HG02852 (cell line): ENCODE measurements at regions not wholly inside any gene's neighbourhood (a gene's known extent, or its start where the extent isn't known, plus 50 kb on each side); places are given as distances from the start of the nearest gene placed in this dataset.

Experiments
- ATAC-seq: cut with Tn5 transposase; IDR thresholded peaks from one replicate; pipeline ENCODE4 v1.9.1; 2021; ENCODE audit warnings: mild to moderate bottlenecking, moderate library complexity; ENCODE audit not compliant: unreplicated experiment

- no peak for ATAC-seq
Observed at GRCh38 chr4:32986236-32986635, 2266.1 kb downstream of the PCDH7 start.

- ATAC-seq = no peak
Observed at GRCh38 chr4:32987111-32987510, 2266.9 kb downstream of the PCDH7 start.

- no peak for ATAC-seq
Observed at GRCh38 chr4:32988165-32988811, 2268.1 kb downstream of the PCDH7 start.

GRCh38 chr4:32991663-32992062 lies 2271.5 kb downstream of the PCDH7 start:
- ATAC-seq = no peak

GRCh38 chr4:32994981-32995881 lies 2275.1 kb downstream of the PCDH7 start:
- no peak for ATAC-seq

GRCh38 chr4:33013282-33013681 lies 2293.1 kb downstream of the PCDH7 start:
- no peak for ATAC-seq

- no peak for ATAC-seq
Observed at GRCh38 chr4:33025236-33025635, 2305.1 kb downstream of the PCDH7 start.

- ATAC-seq = no peak
Observed at GRCh38 chr4:33029976-33030375, 2309.8 kb downstream of the PCDH7 start.

- no peak for ATAC-seq
Observed at GRCh38 chr4:33031328-33031727, 2311.2 kb downstream of the PCDH7 start.

GRCh38 chr4:33037464-33037863 lies 2317.3 kb downstream of the PCDH7 start:
- no peak for ATAC-seq

- ATAC-seq = no peak
Observed at GRCh38 chr4:33045334-33045733, 2325.2 kb downstream of the PCDH7 start.

GRCh38 chr4:33052241-33052640 lies 2332.1 kb downstream of the PCDH7 start:
- no peak for ATAC-seq

- no peak for ATAC-seq
Observed at GRCh38 chr4:33054161-33054560, 2334.0 kb downstream of the PCDH7 start.

GRCh38 chr4:33054656-33055196 lies 2334.6 kb downstream of the PCDH7 start:
- no peak for ATAC-seq

- no peak for ATAC-seq
Observed at GRCh38 chr4:33057736-33058135, 2337.6 kb downstream of the PCDH7 start.

- no peak for ATAC-seq
Observed at GRCh38 chr4:33058998-33059397, 2338.8 kb downstream of the PCDH7 start.

- ATAC-seq = peak; percentile 80
Observed at GRCh38 chr4:33060674-33061542, 2340.7 kb downstream of the PCDH7 start.

GRCh38 chr4:33061727-33062126 lies 2341.6 kb downstream of the PCDH7 start:
- ATAC-seq = no peak

- ATAC-seq = no peak
Observed at GRCh38 chr4:33062155-33062806, 2342.1 kb downstream of the PCDH7 start.

- no peak for ATAC-seq
Observed at GRCh38 chr4:33063241-33063640, 2343.1 kb downstream of the PCDH7 start.
